AG08396 (cell line): ENCODE measurements at regions not wholly inside any gene's neighbourhood (a gene's known extent, or its start where the extent isn't known, plus 50 kb on each side); places are given as distances from the start of the nearest gene placed in this dataset.

Experiments
- DNase-seq: peaks from one replicate; pipeline ENCODE4 v3.0.0; 2012; ENCODE audit warnings: low spot score, mixed read lengths

DNA sequence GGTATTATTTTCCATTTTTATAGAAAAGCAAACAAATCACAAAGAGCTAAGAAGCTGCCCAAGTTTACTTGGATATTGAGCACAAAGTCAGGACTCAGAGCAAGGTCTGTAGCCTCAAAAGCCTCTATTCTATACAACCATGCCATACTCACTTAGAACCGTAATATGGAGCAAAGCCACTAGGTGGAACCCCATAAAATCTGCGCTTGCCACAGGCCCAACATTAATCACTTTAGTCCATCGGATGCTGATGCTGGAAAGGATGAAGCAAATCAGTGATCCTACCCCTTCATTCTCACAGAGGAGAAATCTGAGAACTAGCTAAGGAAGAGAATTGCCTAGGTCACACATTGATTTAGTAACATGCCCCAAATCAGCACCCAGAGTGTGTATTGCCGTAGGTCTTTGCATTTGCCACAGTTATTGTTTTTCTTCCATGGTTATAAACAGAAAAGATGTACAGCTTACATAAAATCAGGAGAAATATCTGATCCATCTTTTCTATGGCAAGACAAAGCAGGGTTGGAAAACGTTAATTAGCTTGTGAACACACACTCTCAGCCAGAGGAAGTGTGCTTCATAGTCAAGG is 56.7 kb upstream of the RAB38 start:
- peak; percentile 36 for DNase-seq

DNA sequence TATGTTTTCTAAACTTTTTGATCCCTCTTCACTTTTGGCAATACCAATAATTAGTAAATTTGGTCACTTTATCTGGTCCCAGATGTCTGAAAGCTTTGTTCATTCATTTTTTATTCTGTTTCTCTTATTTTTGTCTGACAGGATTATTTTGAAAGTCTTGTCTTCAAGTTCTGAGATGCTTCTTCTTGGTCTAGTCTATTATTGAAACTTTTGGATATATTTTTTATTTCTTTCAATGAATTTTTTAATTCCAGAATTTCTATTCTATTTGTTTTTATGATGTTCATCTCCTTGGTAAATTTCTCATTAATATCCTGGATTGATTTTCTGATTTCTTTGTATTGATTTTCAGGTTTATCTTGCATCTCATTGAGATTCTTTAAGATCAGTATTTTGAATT is 54.1 kb upstream of the RAB38 start:
- no peak for DNase-seq
